NCI-H1417 (cell line): ENCODE measurements at regions not wholly inside any gene's neighbourhood (a gene's known extent, or its start where the extent isn't known, plus 50 kb on each side); places are given as distances from the start of the nearest gene placed in this dataset.
A peak's percentile ranks its signal among the peaks of the same experiment; 100 is the strongest.
"Not testable (repeated sequence)": the region's sequence is repeated elsewhere in the genome, so short reads cannot be mapped to it uniquely, and the experiment has no call there.

ENCODE experiments used
- DNase-seq, 3 experiments: peaks; one replicate each; lab custom pipeline; 2025; lab: John Stamatoyannopoulos, UW

GRCh38 chr14:56422221-56422620 lies 157.4 kb upstream of the TMEM260 start:
- no peak for DNase-seq

GRCh38 chr14:56422703-56423213 lies 156.8 kb upstream of the TMEM260 start:
- peak; percentile 52 to 84 (median 79) for DNase-seq

GRCh38 chr14:56423544-56423943 lies 156.1 kb upstream of the TMEM260 start:
- DNase-seq, result no peak

- no peak for DNase-seq
Measured at GRCh38 chr14:56431013-56431412, 148.6 kb upstream of the TMEM260 start.

- no peak for DNase-seq
Measured at GRCh38 chr14:56449670-56450213, 129.9 kb upstream of the TMEM260 start.

GRCh38 chr14:56452940-56453339 lies 126.7 kb upstream of the TMEM260 start:
- DNase-seq, result no peak

GRCh38 chr14:56454680-56455079 lies 124.9 kb upstream of the TMEM260 start:
- DNase-seq, result not testable (repeated sequence)

GRCh38 chr14:56460469-56460868 lies 119.1 kb upstream of the TMEM260 start:
- DNase-seq, result no peak

- DNase-seq, result no peak
Measured at GRCh38 chr14:56461276-56462275, 118.0 kb upstream of the TMEM260 start.

GRCh38 chr14:56463271-56463890 lies 116.2 kb upstream of the TMEM260 start:
- no peak for DNase-seq

GRCh38 chr14:56471056-56471455 lies 108.5 kb upstream of the TMEM260 start:
- no peak for DNase-seq

- peak; percentile 55 to 85 (median 78) for DNase-seq
Measured at GRCh38 chr14:56474419-56475022, 105.1 kb upstream of the TMEM260 start.

- peak; percentile 41 to 69 (median 66) for DNase-seq
Measured at GRCh38 chr14:56482310-56482911, 97.2 kb upstream of the TMEM260 start.

- DNase-seq, result peak; percentile 6 to 65 (median 60)
Measured at GRCh38 chr14:56487090-56487667, 92.4 kb upstream of the TMEM260 start.

- DNase-seq, result peak in 1 of 3 experiments; percentile 29
Measured at GRCh38 chr14:56487761-56488160, 91.8 kb upstream of the TMEM260 start.

GRCh38 chr14:56488306-56488705 lies 91.3 kb upstream of the TMEM260 start:
- no peak for DNase-seq

- DNase-seq, result peak; percentile 26 to 76 (median 72)
Measured at GRCh38 chr14:56490379-56490778, 89.2 kb upstream of the TMEM260 start.

GRCh38 chr14:56491299-56492285 lies 88.0 kb upstream of the TMEM260 start:
- peak; percentile 72 to 93 (median 83) for DNase-seq

- DNase-seq, result no peak
Measured at GRCh38 chr14:56494167-56494566, 85.4 kb upstream of the TMEM260 start.

GRCh38 chr14:56498112-56498511 lies 81.5 kb upstream of the TMEM260 start:
- no peak for DNase-seq
